ENCODE measurements at regions not wholly inside any gene's neighbourhood (a gene's known extent, or its start where the extent isn't known, plus 50 kb on each side); places are given as distances from the start of the nearest gene placed in this dataset.
A peak's percentile ranks its signal among the peaks of the same experiment; 100 is the strongest.

DNA sequence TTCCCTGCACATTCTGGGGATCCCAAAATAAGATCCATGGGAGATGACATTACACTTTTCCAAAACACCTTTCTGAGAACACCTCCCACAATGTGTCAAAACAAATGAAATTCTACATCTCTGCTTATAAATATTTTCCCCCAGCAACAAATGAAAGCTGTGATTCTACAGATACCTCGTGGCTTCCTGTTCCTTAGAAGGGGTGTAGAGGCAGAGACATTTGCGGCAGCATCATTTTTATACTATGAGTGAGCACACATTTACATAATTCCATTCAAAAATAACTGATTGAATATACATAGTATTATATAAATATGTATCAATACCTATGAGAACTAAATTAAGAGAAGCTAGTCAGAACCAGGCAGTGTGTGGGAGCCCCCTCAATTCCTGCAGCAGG is 213.9 kb upstream of the JARID2 start:
- no peak overlapping the region for H3K4me3 Mint-ChIP-seq (ENCODE audit: low read depth, unreplicated experiment)
- CTCF ChIA-PET, result no interaction called here
- no peaks in the 10 kb centered on the region for H3K4me1 Mint-ChIP-seq (ENCODE audit: low read depth, unreplicated experiment)
- no peaks in the 10 kb centered on the region for H3K9me3 Mint-ChIP-seq (ENCODE audit: low read depth, unreplicated experiment)
- intact Hi-C loops (cut with micrococcal nuclease; ENCODE audit: unreplicated experiment), result no loop called here
- no TSS peak for BruUV-seq (replicated peaks)
- no peak for TF ChIP-seq CTCF (IDR thresholded peaks at IDR 0.05; ENCODE audit: unreplicated experiment)
- H3K36me3 Mint-ChIP-seq (ENCODE audit: insufficient read depth, unreplicated experiment), result no peaks in the 10 kb centered on the region
- no peak overlapping the region for H3K27ac Mint-ChIP-seq (ENCODE audit: unreplicated experiment)
- no peaks in the 10 kb centered on the region for H3K27me3 Mint-ChIP-seq (ENCODE audit: unreplicated experiment)
- DNase-seq, result no peak

DNA sequence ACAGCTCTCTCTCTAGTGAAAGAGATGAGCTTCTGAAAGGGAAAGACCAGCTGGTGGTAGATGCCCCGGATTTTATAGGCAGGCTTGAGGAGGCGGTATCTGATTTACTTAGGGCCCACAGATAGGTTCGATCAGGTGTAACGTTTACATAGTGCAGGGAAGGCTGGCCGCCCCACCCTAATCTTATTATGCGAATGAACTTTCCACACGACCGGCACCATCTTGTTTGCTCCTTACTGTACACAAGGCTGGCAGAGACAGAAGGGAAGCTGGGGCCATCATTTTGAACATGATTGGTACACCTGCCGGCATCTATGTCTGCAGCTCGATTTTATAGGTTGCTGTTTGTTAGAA is 212.0 kb upstream of the JARID2 start:
- TF ChIP-seq CTCF (IDR thresholded peaks at IDR 0.05; ENCODE audit: unreplicated experiment), result no peak
- Mint-ChIP-seq H3K4me3 (ENCODE audit: low read depth, unreplicated experiment) (no peak overlapping the region), H3K9me3 (ENCODE audit: low read depth, unreplicated experiment) (no peaks in the 10 kb centered on the region), H3K4me1 (ENCODE audit: low read depth, unreplicated experiment) (no peaks in the 10 kb centered on the region), H3K27ac (ENCODE audit: unreplicated experiment) (no peak overlapping the region), H3K36me3 (ENCODE audit: insufficient read depth, unreplicated experiment) (no peaks in the 10 kb centered on the region), H3K27me3 (ENCODE audit: unreplicated experiment) (no peaks in the 10 kb centered on the region)
- no peak for DNase-seq
- intact Hi-C loops (cut with micrococcal nuclease; ENCODE audit: unreplicated experiment), result no loop called here
- CTCF ChIA-PET, result no interaction called here
- BruUV-seq (replicated peaks), result no TSS peak

GRCh38 chr6:15036690-15037245 is 209.1 kb upstream of the JARID2 start:
- Mint-ChIP-seq H3K27ac (ENCODE audit: unreplicated experiment) (no peak overlapping the region), H3K9me3 (ENCODE audit: low read depth, unreplicated experiment) (no peaks in the 10 kb centered on the region), H3K36me3 (ENCODE audit: insufficient read depth, unreplicated experiment) (no peaks in the 10 kb centered on the region), H3K27me3 (ENCODE audit: unreplicated experiment) (no peaks in the 10 kb centered on the region), H3K4me1 (ENCODE audit: low read depth, unreplicated experiment) (no peaks in the 10 kb centered on the region), H3K4me3 (ENCODE audit: low read depth, unreplicated experiment) (no peak overlapping the region)
- no TSS peak for BruUV-seq (replicated peaks)
- no peak for TF ChIP-seq CTCF (IDR thresholded peaks at IDR 0.05; ENCODE audit: unreplicated experiment)
- CTCF ChIA-PET, result no interaction called here
- DNase-seq, result peak; percentile 13
- intact Hi-C loops (cut with micrococcal nuclease; ENCODE audit: unreplicated experiment), result no loop called here

DNA sequence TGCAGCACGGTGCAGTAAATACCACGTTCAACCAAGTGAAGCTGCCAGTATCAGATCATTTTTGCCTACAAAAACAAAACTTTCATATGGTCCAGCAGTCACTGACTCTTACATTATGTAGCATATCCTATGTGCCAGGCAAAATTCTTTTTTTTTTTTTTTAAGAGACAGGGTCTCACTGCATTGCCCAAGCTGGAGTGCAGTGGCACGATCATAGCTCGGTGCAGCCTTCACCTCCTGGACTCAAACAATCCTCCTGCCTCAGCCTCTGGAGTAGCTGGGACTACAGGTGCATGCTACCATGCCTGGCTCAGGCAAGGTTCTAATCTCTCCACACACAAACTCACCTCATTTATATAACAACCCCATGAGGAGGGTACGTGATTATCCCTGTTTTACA is 208.6 kb upstream of the JARID2 start:
- DNase-seq, result no peak
- CTCF ChIA-PET, result no interaction called here
- H3K4me1 Mint-ChIP-seq (ENCODE audit: low read depth, unreplicated experiment), result no peaks in the 10 kb centered on the region
- no peaks in the 10 kb centered on the region for H3K36me3 Mint-ChIP-seq (ENCODE audit: insufficient read depth, unreplicated experiment)
- BruUV-seq (replicated peaks), result no TSS peak
- no peak overlapping the region for H3K27ac Mint-ChIP-seq (ENCODE audit: unreplicated experiment)
- TF ChIP-seq CTCF (IDR thresholded peaks at IDR 0.05; ENCODE audit: unreplicated experiment), result no peak
- H3K27me3 Mint-ChIP-seq (ENCODE audit: unreplicated experiment), result no peaks in the 10 kb centered on the region
- no peak overlapping the region for H3K4me3 Mint-ChIP-seq (ENCODE audit: low read depth, unreplicated experiment)
- H3K9me3 Mint-ChIP-seq (ENCODE audit: low read depth, unreplicated experiment), result no peaks in the 10 kb centered on the region
- intact Hi-C loops (cut with micrococcal nuclease; ENCODE audit: unreplicated experiment), result no loop called here
